H9 (cell line): ENCODE measurements at regions not wholly inside any gene's neighbourhood (a gene's known extent, or its start where the extent isn't known, plus 50 kb on each side); places are given as distances from the start of the nearest gene placed in this dataset.

Experiments
- DNase-seq: peaks from one replicate; pipeline ENCODE4 v3.0.0-alpha.2; 2017
- H2AFZ ChIP-seq: one replicate; pipeline ENCODE4 v1.6.1; 2013; ENCODE audit warnings: mild to moderate bottlenecking, low read length, control low read depth, moderate library complexity
- H2AK5ac ChIP-seq: 2 replicates; pipeline ENCODE4 v1.6.1; 2013; ENCODE audit warnings: low read length, control low read depth, mixed read lengths; ENCODE audit not compliant: insufficient read length
- H2BK120ac ChIP-seq: one replicate; pipeline ENCODE4 v1.6.1; 2013; ENCODE audit warnings: low read depth, mild to moderate bottlenecking, low read length, control low read depth, inconsistent platforms; ENCODE audit not compliant: poor library complexity, severe bottlenecking
- H2BK12ac ChIP-seq: 2 replicates; pipeline ENCODE4 v1.6.1; 2013; ENCODE audit warnings: low read length, control low read depth, mixed read lengths, low read depth; ENCODE audit not compliant: insufficient read length
- H2BK15ac ChIP-seq: 2 replicates; pipeline ENCODE4 v1.6.1; 2013; ENCODE audit warnings: low read depth, low read length, control low read depth
- H2BK20ac ChIP-seq: one replicate; pipeline ENCODE4 v1.6.1; 2013; ENCODE audit warnings: low read depth, mild to moderate bottlenecking, low read length, control low read depth, inconsistent platforms; ENCODE audit not compliant: poor library complexity, severe bottlenecking
- H2BK5ac ChIP-seq: 2 replicates; pipeline ENCODE4 v1.6.1; 2013; ENCODE audit warnings: low read length, control low read depth, mixed read lengths; ENCODE audit not compliant: insufficient read length
- H3K14ac ChIP-seq: 2 replicates; pipeline ENCODE4 v1.6.1; 2013; ENCODE audit warnings: low read length, control low read depth; ENCODE audit not compliant: insufficient read depth
- H3K18ac ChIP-seq: 2 replicates; pipeline ENCODE4 v1.6.1; 2013; ENCODE audit warnings: low read depth, mild to moderate bottlenecking, mixed read lengths, low read length, control low read depth; ENCODE audit not compliant: insufficient read length
- H3K23ac ChIP-seq: 2 replicates; pipeline ENCODE4 v1.6.1; 2013; ENCODE audit warnings: low read length, control low read depth, mixed read lengths, low read depth; ENCODE audit not compliant: insufficient read length
- H3K23me2 ChIP-seq: 2 replicates; pipeline ENCODE4 v1.6.1; 2013; ENCODE audit warnings: low read depth, mild to moderate bottlenecking, mixed read lengths, low read length, control low read depth; ENCODE audit not compliant: insufficient read length, poor library complexity, severe bottlenecking
- H3K27ac ChIP-seq: 2 replicates; pipeline ENCODE4 v1.5.1; 2013; ENCODE audit warnings: low read length, control low read depth, mixed read lengths, low read depth; ENCODE audit not compliant: insufficient read length
- H3K27me3 ChIP-seq: 2 replicates; pipeline ENCODE4 v1.6.1; 2013; ENCODE audit warnings: low read length, control low read depth, inconsistent platforms; ENCODE audit not compliant: insufficient read depth
- H3K4ac ChIP-seq: 2 replicates; pipeline ENCODE4 v1.6.1; 2013; ENCODE audit warnings: low read depth, mild to moderate bottlenecking, control low read depth, inconsistent platforms, low read length, moderate library complexity
- H3K4me1 ChIP-seq: 2 replicates; pipeline ENCODE4 v1.6.1; 2013; ENCODE audit warnings: low read length, control low read depth, inconsistent platforms; ENCODE audit not compliant: insufficient read depth
- H3K4me2 ChIP-seq: 2 replicates; pipeline ENCODE4 v1.6.1; 2013; ENCODE audit warnings: low read length, control low read depth, mixed read lengths; ENCODE audit not compliant: insufficient read length, insufficient read depth
- H3K56ac ChIP-seq: 2 replicates; pipeline ENCODE4 v1.6.1; 2013; ENCODE audit warnings: low read depth, mild to moderate bottlenecking, mixed read lengths, low read length, control low read depth; ENCODE audit not compliant: insufficient read length
- H3K79me1 ChIP-seq: 2 replicates; pipeline ENCODE4 v1.6.1; 2013; ENCODE audit warnings: low read depth, mild to moderate bottlenecking, moderate library complexity, low read length, control low read depth, inconsistent platforms; ENCODE audit not compliant: insufficient read depth, poor library complexity, severe bottlenecking
- H3K79me2 ChIP-seq: 2 replicates; pipeline ENCODE4 v1.6.1; 2013; ENCODE audit warnings: low read length, control low read depth, inconsistent platforms; ENCODE audit not compliant: insufficient read depth
- H3K9ac ChIP-seq: 2 replicates; pipeline ENCODE4 v1.6.1; 2013; ENCODE audit warnings: low read length, control low read depth, mixed read lengths; ENCODE audit not compliant: insufficient read length; ENCODE audit errors: extremely low read depth
- H3K9me3 ChIP-seq: one replicate; pipeline ENCODE4 v1.6.1; 2013; ENCODE audit warnings: low read depth, low read length, inconsistent platforms; ENCODE audit not compliant: control insufficient read depth
- H3T11ph ChIP-seq: one replicate; pipeline ENCODE4 v1.6.1; 2013; ENCODE audit warnings: mild to moderate bottlenecking, low read length, control low read depth, inconsistent platforms
- H4K20me1 ChIP-seq: one replicate; pipeline ENCODE4 v1.6.1; 2013; ENCODE audit not compliant: control insufficient read depth, insufficient read length, insufficient read depth
- H4K5ac ChIP-seq: 2 replicates; pipeline ENCODE4 v1.6.1; 2013; ENCODE audit warnings: low read depth, mild to moderate bottlenecking, mixed read lengths, low read length, control low read depth; ENCODE audit not compliant: insufficient read length
- H4K8ac ChIP-seq: replicated peaks from 2 replicates; pipeline ENCODE4 v1.6.1; 2013; ENCODE audit warnings: low read length, control low read depth, mixed read lengths, low read depth; ENCODE audit not compliant: insufficient read length
- H4K91ac ChIP-seq: 2 replicates; pipeline ENCODE4 v1.6.1; 2013; ENCODE audit warnings: low read depth, mild to moderate bottlenecking, moderate library complexity, mixed read lengths, low read length, control low read depth; ENCODE audit not compliant: insufficient read length
- H3K27ac Mint-ChIP-seq, 3 experiments: 2 replicates in 2 of 3; 3 replicates in 1 of 3; pipeline ENCODE4 v1.8.0; 2020 to 2021; ENCODE audit warnings: mixed read lengths in 3 of 3, mild to moderate bottlenecking in 1 of 3, moderate library complexity in 1 of 3
- H3K27me3 Mint-ChIP-seq: 2 replicates; pipeline ENCODE4 v1.8.0; 2021; ENCODE audit warnings: low read depth, mild to moderate bottlenecking, moderate library complexity, mixed read lengths
- H3K36me3 Mint-ChIP-seq, 3 experiments: 2 replicates in 2 of 3; 3 replicates in 1 of 3; pipeline ENCODE4 v1.8.0; 2020 to 2021; ENCODE audit warnings: low read depth in 3 of 3, mixed read lengths in 3 of 3; ENCODE audit not compliant: insufficient read depth in 1 of 3
- H3K4me1 Mint-ChIP-seq, 2 experiments: 2 replicates each; pipeline ENCODE4 v1.8.0; 2020; ENCODE audit warnings: mixed read lengths in 2 of 2
- H3K4me3 Mint-ChIP-seq, 2 experiments: 2 replicates in 1 of 2; 3 replicates in 1 of 2; pipeline ENCODE4 v1.8.0; 2020 to 2021; ENCODE audit warnings: mild to moderate bottlenecking in 2 of 2, mixed read lengths in 2 of 2, moderate library complexity in 1 of 2
- H3K9me3 Mint-ChIP-seq, 2 experiments: 2 replicates in 1 of 2; 3 replicates in 1 of 2; pipeline ENCODE4 v1.8.0; 2020; ENCODE audit warnings: mild to moderate bottlenecking in 2 of 2, mixed read lengths in 2 of 2, moderate library complexity in 1 of 2
- CTCF ChIP-seq: fragments of 200-600 bp; sonication (generic); conservative IDR thresholded peaks from 3 replicates; pipeline ENCODE4 v1.8.0; 2021; ENCODE audit warnings: antibody characterized with exemption, mild to moderate bottlenecking
- WGBS: extraction: QIAGEN DNeasy Blood & Tissue Kit; methylation state at CpG from one replicate; pipeline ENCODE4 v1.1.7; 2013; ENCODE audit warnings: missing lambda C conversion rate, low lambda C conversion rate, mixed read lengths; ENCODE audit not compliant: insufficient read length; ENCODE audit errors: extremely low coverage; 5-methylcytosine and 5-hydroxymethylcytosine counted together

- DNase-seq: peak; percentile 33
- Histone ChIP-seq H4K20me1 (no peaks in the 10 kb centered on the region), H3K27me3 (no peaks in the 10 kb centered on the region), H2BK5ac (no peak overlapping the region), H3K23me2 (no peaks in the 10 kb centered on the region), H4K91ac (no peak overlapping the region), H3K4ac (no peak overlapping the region), H2BK12ac (no peak overlapping the region), H3K14ac (no peak overlapping the region), H4K8ac (no peak overlapping the region), H3K9me3 (no peaks in the 10 kb centered on the region), H2BK20ac (no peak overlapping the region), H2AK5ac (no peak overlapping the region), H2BK120ac (no peak overlapping the region), H3K79me1 (no peaks in the 10 kb centered on the region), H3T11ph (no peak overlapping the region), H3K27ac (peak overlapping the region; percentile 18), H3K4me1 (no peaks in the 10 kb centered on the region; the same call in 1 of the 2 replicates), H2BK15ac (no peak overlapping the region), H3K4me2 (peak overlapping the region; percentile 31), H3K79me2 (no peaks in the 10 kb centered on the region), H3K9ac (no peak overlapping the region), H3K23ac (no peak overlapping the region), H4K5ac (no peak overlapping the region), H3K56ac (no peak overlapping the region), H2AFZ (no peak overlapping the region), H3K18ac (peak overlapping the region; percentile 21)
- H3K27ac Mint-ChIP-seq: peak overlapping the region; percentile 92 to 97 (median 94)
- H3K4me3 Mint-ChIP-seq: peak overlapping the region; percentile 46 to 66
- H3K4me1 Mint-ChIP-seq: peaks cover 48 to 52% of the 10 kb centered on the region in 2 experiments
- H3K9me3 Mint-ChIP-seq: peaks cover 0 to 4% of the 10 kb centered on the region in 2 experiments; a peak in 1 of 5 replicates
- WGBS: no CpG with 5 or more reads among the region's 7 CpGs
- no peaks in the 10 kb centered on the region for H3K27me3 Mint-ChIP-seq
- no peak for TF ChIP-seq CTCF
- peaks cover 0 to 4% (median 0%) of the 10 kb centered on the region in 3 experiments; a peak in 1 of 7 replicates for H3K36me3 Mint-ChIP-seq
Measured at GRCh38 chr16:6558661-6559060, 774.0 kb upstream of the RBFOX1 start.
